Esophagus squamous epithelium (tissue), 5 donors: ENCODE measurements at regions not wholly inside any gene's neighbourhood (a gene's known extent, or its start where the extent isn't known, plus 50 kb on each side); places are given as distances from the start of the nearest gene placed in this dataset.

Experiments used
- DNase-seq: peaks from one replicate; lab custom pipeline; 2025; lab: John Stamatoyannopoulos, UW
- H3K27ac ChIP-seq, 4 donors: fragments of 200-600 bp; sonication (generic); one replicate each; pipeline ENCODE4 v1.5.1; 2016 to 2019; ENCODE audit warnings: mild to moderate bottlenecking in 1 of 4
- H3K27me3 ChIP-seq, 4 donors: fragments of 200-600 bp; sonication (generic); 1 replicate in 3 of 4; 2 replicates in 1 of 4; pipeline versions ENCODE4 v1.5.1 to v1.6.0; 2017 to 2021; ENCODE audit warnings: antibody characterized with exemption in 1 of 4
- H3K36me3 ChIP-seq, 3 donors: fragments of 200-600 bp; sonication (generic); one replicate each; pipeline ENCODE4 v1.5.1; 2016 to 2019
- H3K4me1 ChIP-seq, 3 donors: fragments of 200-600 bp; sonication (generic); one replicate each; pipeline ENCODE4 v1.5.1; 2017 to 2019
- H3K4me3 ChIP-seq, 4 donors: fragments of 200-600 bp; sonication (generic); 1 replicate in 3 of 4; 2 replicates in 1 of 4; pipeline ENCODE4 v1.5.1; 2016 to 2019; ENCODE audit warnings: mild to moderate bottlenecking in 2 of 4, moderate library complexity in 1 of 4
- H3K9me3 ChIP-seq, 3 donors: fragments of 200-600 bp; sonication (generic); one replicate each; pipeline ENCODE4 v1.5.1; 2016 to 2019
- POLR2A ChIP-seq, 4 donors: fragments of 450-650 bp; IDR thresholded peaks; one replicate each; pipeline ENCODE4 v1.6.1; 2017; ENCODE audit warnings: antibody characterized with exemption in 4 of 4, mild to moderate bottlenecking in 4 of 4, moderate library complexity in 3 of 4
- WGBS, 2 donors: methylation state at CpG; one replicate each; pipeline ENCODE4 v1.1.5; 2018; 5-methylcytosine and 5-hydroxymethylcytosine counted together
- intact Hi-C: fragments of 100-400 bp; cut with DNase I; formaldehyde crosslinking; loops from one replicate; pipeline ENCODE4 v1.15.0; 2022
- TF ChIP-seq, protein P1 (sequence below), 6 experiments: fragments of 450-650 bp in 4 of 6; fragments of 200-600 bp in 2 of 6; sonication (generic) in 2 of 6; IDR thresholded peaks; one replicate each; pipeline ENCODE4 v1.5.1; 2016 to 2019; ENCODE audit warnings: antibody characterized with exemption in 6 of 6, mild to moderate bottlenecking in 4 of 6, moderate library complexity in 4 of 6
- donor health status: DM: yes; HTN: yes; CAD: no.

GRCh38 chr18:46265196-46266156, 161.3 kb downstream of the HAUS1 start:
- Histone ChIP-seq H3K27me3 (no peaks in the 10 kb centered on the region), H3K36me3 (peaks cover 0 to 49% (median 3%) of the 10 kb centered on the region in 3 donors), H3K9me3 (no peaks in the 10 kb centered on the region), H3K4me1 (no peaks in the 10 kb centered on the region), H3K27ac (no peak overlapping the region), H3K4me3 (no peak overlapping the region)
- DNase-seq, result no peak
- TF ChIP-seq, protein P1, sequence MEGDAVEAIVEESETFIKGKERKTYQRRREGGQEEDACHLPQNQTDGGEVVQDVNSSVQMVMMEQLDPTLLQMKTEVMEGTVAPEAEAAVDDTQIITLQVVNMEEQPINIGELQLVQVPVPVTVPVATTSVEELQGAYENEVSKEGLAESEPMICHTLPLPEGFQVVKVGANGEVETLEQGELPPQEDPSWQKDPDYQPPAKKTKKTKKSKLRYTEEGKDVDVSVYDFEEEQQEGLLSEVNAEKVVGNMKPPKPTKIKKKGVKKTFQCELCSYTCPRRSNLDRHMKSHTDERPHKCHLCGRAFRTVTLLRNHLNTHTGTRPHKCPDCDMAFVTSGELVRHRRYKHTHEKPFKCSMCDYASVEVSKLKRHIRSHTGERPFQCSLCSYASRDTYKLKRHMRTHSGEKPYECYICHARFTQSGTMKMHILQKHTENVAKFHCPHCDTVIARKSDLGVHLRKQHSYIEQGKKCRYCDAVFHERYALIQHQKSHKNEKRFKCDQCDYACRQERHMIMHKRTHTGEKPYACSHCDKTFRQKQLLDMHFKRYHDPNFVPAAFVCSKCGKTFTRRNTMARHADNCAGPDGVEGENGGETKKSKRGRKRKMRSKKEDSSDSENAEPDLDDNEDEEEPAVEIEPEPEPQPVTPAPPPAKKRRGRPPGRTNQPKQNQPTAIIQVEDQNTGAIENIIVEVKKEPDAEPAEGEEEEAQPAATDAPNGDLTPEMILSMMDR (IDR thresholded peaks at IDR 0.05), result no peak
- no peak for TF ChIP-seq POLR2A (IDR thresholded peaks at IDR 0.05)
- intact Hi-C loops, result no loop called here
- WGBS, 2 donors, result 88 to 95% methylated on average over 3 to 4 of the region's 4 CpGs

DNA sequence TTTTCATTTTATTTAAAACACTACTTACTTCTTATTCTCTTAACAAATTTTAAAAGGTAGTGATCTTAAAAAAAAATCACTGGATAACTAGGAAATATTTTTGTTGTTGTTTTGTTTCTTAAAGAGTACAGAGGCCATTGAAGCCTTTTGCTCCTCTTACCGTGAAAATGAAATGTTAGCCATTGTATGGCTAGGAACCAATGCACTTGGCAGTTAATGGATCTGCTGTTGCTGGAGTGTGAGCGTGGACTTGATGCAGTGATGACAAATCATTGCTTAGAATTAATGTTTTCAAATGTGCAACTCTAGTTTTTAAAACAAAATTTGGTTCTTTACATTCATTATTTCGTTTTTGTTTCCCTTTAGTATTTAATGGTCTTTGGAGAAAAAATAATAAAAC, 162.3 kb downstream of the HAUS1 start:
- H3K9me3 ChIP-seq, result no peaks in the 10 kb centered on the region
- no peak for DNase-seq
- H3K4me3 ChIP-seq, result no peak overlapping the region
- intact Hi-C loops, result no loop called here
- peaks cover 0 to 49% (median 3%) of the 10 kb centered on the region in 3 donors for H3K36me3 ChIP-seq
- TF ChIP-seq, protein P1 (IDR thresholded peaks at IDR 0.05), result no peak
- TF ChIP-seq POLR2A (IDR thresholded peaks at IDR 0.05), result no peak
- no peaks in the 10 kb centered on the region for H3K4me1 ChIP-seq
- no peaks in the 10 kb centered on the region for H3K27me3 ChIP-seq
- WGBS, 2 donors, result 81 to 83% methylated on average over 3 of the region's 3 CpGs
- H3K27ac ChIP-seq, result no peak overlapping the region

- intact Hi-C loops, result no loop called here
- Histone ChIP-seq H3K36me3 (peaks cover 0 to 35% (median 3%) of the 10 kb centered on the region in 3 donors), H3K27ac (no peak overlapping the region), H3K27me3 (no peaks in the 10 kb centered on the region), H3K4me1 (no peaks in the 10 kb centered on the region), H3K4me3 (no peak overlapping the region), H3K9me3 (no peaks in the 10 kb centered on the region)
- DNase-seq, result no peak
- TF ChIP-seq POLR2A (IDR thresholded peaks at IDR 0.05), result no peak
- TF ChIP-seq, protein P1 (IDR thresholded peaks at IDR 0.05), result no peak
- WGBS, 2 donors, result 83 to 88% methylated on average over 2 of the region's 2 CpGs
These were observed 164.5 kb downstream of the HAUS1 start for GRCh38 chr18:46268671-46269070.

DNA sequence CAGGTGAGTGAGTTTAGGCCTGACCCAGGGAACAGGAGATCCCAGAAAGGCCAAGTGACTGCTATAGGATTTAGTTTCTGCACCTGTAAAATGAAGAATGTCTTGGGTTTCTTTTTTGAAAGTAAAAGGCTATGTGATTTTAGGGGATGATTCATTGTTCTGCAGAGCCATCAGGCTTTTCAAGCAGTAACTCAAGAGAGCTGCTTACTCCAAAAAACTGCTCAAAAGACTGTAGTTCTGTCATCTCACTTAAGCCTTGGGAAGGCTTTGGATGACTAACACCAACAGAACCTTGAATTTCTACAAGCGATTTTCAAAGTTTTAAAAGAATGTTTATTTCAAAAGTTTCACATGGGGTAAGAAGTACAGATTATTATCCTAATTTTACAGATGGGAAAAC, 165.1 kb downstream of the HAUS1 start:
- Histone ChIP-seq H3K36me3 (peaks cover 0 to 29% (median 0%) of the 10 kb centered on the region in 3 donors), H3K9me3 (no peaks in the 10 kb centered on the region), H3K4me3 (no peak overlapping the region), H3K4me1 (no peaks in the 10 kb centered on the region), H3K27ac (no peak overlapping the region), H3K27me3 (no peaks in the 10 kb centered on the region)
- intact Hi-C loops, result no loop called here
- WGBS, 2 donors, result 75 to 95% methylated on average over 1 of the region's 1 CpG
- no peak for DNase-seq
- TF ChIP-seq POLR2A (IDR thresholded peaks at IDR 0.05), result no peak
- TF ChIP-seq, protein P1 (IDR thresholded peaks at IDR 0.05), result no peak

DNA sequence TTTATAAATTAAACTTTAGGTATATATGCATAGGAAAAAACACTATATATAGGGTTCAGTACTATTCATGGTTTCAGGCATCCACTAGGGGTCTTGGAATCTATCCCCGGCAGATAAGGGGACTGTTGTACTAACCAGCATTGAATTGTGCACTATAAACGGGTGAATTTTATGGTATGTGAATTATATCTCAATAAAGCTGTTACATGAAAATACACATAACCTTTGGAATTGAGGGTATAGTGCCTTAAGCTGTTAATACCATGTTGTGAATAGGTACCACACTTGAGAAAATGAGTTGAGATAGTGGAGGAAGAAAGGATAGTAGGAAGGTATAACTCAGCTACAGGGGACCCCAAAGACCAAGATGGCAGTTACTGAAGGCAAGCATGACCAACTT, 167.3 kb downstream of the HAUS1 start:
- Histone ChIP-seq H3K27ac (no peak overlapping the region), H3K4me1 (no peaks in the 10 kb centered on the region), H3K27me3 (no peaks in the 10 kb centered on the region), H3K4me3 (no peak overlapping the region), H3K36me3 (peaks cover 0 to 11% (median 0%) of the 10 kb centered on the region in 3 donors), H3K9me3 (no peaks in the 10 kb centered on the region)
- intact Hi-C loops, result loop anchor here (10.0 kb wide), 1 partner anchor 97 kb away; a partner anchor contains a TSS
- no peak for DNase-seq
- TF ChIP-seq POLR2A (IDR thresholded peaks at IDR 0.05), result no peak
- TF ChIP-seq, protein P1 (IDR thresholded peaks at IDR 0.05), result no peak
- WGBS, 2 donors, result 90 to 92% methylated on average over 2 of the region's 2 CpGs
